ENCODE measurements at regions not wholly inside any gene's neighbourhood (a gene's known extent, or its start where the extent isn't known, plus 50 kb on each side); places are given as distances from the start of the nearest gene placed in this dataset.

DNA sequence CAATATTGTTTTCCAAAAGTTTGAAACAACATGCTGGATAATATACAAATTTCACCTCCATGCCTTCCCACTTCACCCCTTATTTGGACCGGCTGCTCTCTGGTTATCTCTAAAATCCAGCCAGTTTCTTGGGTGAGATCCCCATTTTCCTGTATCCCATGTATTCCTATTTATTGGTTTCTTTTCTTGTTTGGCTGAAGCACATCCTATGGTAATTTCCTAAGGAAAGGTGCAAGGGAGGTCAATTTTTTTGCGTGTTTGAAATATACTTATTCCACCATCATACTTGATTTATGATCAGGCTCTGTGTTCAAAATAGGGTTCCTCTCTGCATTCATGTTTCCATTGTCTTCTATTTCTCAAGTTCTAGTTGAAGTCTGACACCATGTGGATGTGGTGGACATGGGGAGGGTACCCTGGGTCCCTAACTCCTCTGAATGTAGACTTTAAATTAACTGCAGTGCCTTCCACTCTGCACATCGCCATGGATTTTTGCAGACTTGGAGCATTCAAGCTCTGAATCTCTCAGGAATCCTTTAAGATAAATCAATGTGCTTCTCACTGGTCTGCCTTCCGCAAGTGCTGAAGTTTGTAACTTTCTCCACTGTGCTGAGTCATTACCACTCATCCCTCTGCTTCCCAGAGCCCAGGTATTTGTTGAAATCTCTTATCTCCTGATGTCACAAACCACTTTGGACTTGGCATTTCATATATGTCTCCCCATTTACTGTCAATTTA lies 52.1 kb upstream of the TLE3 start:
- Histone ChIP-seq H3K36me3 (ENCODE audit: insufficient read depth, low read length, poor library complexity, severe bottlenecking) (no peaks in the 10 kb centered on the region), H3K4me1 (ENCODE audit: insufficient read depth, low read length, poor library complexity, severe bottlenecking) (peaks cover 15% of the 10 kb centered on the region), H3K27ac (ENCODE audit: low read depth, low read length, poor library complexity, severe bottlenecking) (no peak overlapping the region), H3K4me3 (ENCODE audit: low read depth, low read length, poor library complexity, severe bottlenecking) (no peak overlapping the region), H3K27me3 (replicated peaks; ENCODE audit: insufficient read depth, low read depth, low read length, poor library complexity) (no peaks in the 10 kb centered on the region), H3K9me3 (ENCODE audit: low read depth, low read length, poor library complexity, severe bottlenecking) (no peaks in the 10 kb centered on the region)
- TF ChIP-seq CTCF (conservative IDR thresholded peaks at IDR 0.05; ENCODE audit: low read depth, low read length) = no peak
- TF ChIP-seq EZH2 (IDR thresholded peaks at IDR 0.05; ENCODE audit: borderline replicate concordance, low read depth, low read length, poor library complexity, severe bottlenecking) = no peak
- no TSS peak for BruUV-seq (replicated peaks)
- DNase-seq (ENCODE audit: low spot score) = no peak
- ChIA-PET CTCF (no interaction called here), POLR2A (ENCODE audit: low non-redundant PET) (no interaction called here)
- intact Hi-C loops (cut with micrococcal nuclease; ENCODE audit: unreplicated experiment) = no loop called here

DNA sequence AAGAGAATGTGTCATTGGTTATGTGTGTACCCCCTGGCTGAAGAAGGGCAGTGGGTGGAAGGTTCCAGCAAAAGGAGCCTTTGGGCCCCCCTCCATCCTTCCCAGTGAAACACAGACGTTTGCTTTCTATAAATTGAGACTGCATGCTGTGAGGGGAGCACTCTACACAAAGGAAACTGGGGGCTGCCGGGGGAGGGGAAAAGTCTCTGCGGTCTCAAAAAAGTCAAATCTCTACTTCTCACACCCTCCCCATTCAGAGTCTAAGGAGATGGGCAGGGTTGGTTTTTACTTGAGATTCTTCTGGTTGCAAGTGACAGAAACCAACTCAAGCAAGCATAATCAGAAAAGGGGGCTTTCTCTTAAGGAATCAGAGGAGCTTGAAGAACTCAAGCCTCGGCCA lies 50.1 kb upstream of the TLE3 start:
- POLR2A ChIA-PET (ENCODE audit: low non-redundant PET) = no interaction called here

More for the DNA sequence above, 50.1 kb upstream of the TLE3 start:
- no peak overlapping the region for H3K4me3 ChIP-seq (ENCODE audit: low read depth, low read length, poor library complexity, severe bottlenecking)
- no peaks in the 10 kb centered on the region for H3K27me3 ChIP-seq (replicated peaks; ENCODE audit: insufficient read depth, low read depth, low read length, poor library complexity)
- CTCF ChIA-PET = no interaction called here
- no peak for DNase-seq (ENCODE audit: low spot score)
- H3K9me3 ChIP-seq (ENCODE audit: low read depth, low read length, poor library complexity, severe bottlenecking) = no peaks in the 10 kb centered on the region
- intact Hi-C loops (cut with micrococcal nuclease; ENCODE audit: unreplicated experiment) = no loop called here
- TF ChIP-seq EZH2 (IDR thresholded peaks at IDR 0.05; ENCODE audit: borderline replicate concordance, low read depth, low read length, poor library complexity, severe bottlenecking) = no peak
- TF ChIP-seq CTCF (conservative IDR thresholded peaks at IDR 0.05; ENCODE audit: low read depth, low read length) = no peak
- peaks cover 17% of the 10 kb centered on the region for H3K4me1 ChIP-seq (ENCODE audit: insufficient read depth, low read length, poor library complexity, severe bottlenecking)
- no peak overlapping the region for H3K27ac ChIP-seq (ENCODE audit: low read depth, low read length, poor library complexity, severe bottlenecking)
- no TSS peak for BruUV-seq (replicated peaks)
- no peaks in the 10 kb centered on the region for H3K36me3 ChIP-seq (ENCODE audit: insufficient read depth, low read length, poor library complexity, severe bottlenecking)

All from A673 (cell line).